Testis (tissue), 2 donors: ENCODE measurements at regions not wholly inside any gene's neighbourhood (a gene's known extent, or its start where the extent isn't known, plus 50 kb on each side); places are given as distances from the start of the nearest gene placed in this dataset.
A peak's percentile ranks its signal among the peaks of the same experiment; 100 is the strongest.

Experiments
- DNase-seq: peaks from one replicate; pipeline ENCODE4 v3.0.0-alpha.2; 2019
- H3K27ac ChIP-seq, 2 donors: fragments of 200-600 bp; sonication (generic); one replicate each; pipeline ENCODE4 v1.5.1; 2019
- H3K27me3 ChIP-seq: fragments of 200-600 bp; sonication (generic); one replicate; pipeline ENCODE4 v1.5.1; 2019
- H3K36me3 ChIP-seq: fragments of 200-600 bp; sonication (generic); one replicate; pipeline ENCODE4 v1.5.1; 2017; ENCODE audit warnings: low read depth; ENCODE audit errors: missing control alignments
- H3K4me1 ChIP-seq: fragments of 200-600 bp; sonication (generic); one replicate; pipeline ENCODE4 v1.5.1; 2019
- H3K4me3 ChIP-seq, 2 donors: fragments of 200-600 bp; sonication (generic); one replicate each; pipeline ENCODE4 v1.5.1; 2017 to 2019
- H3K9me3 ChIP-seq: fragments of 200-600 bp; sonication (generic); one replicate; pipeline ENCODE4 v1.5.1; 2017
- CTCF ChIP-seq, 3 experiments: fragments of 450-650 bp in 2 of 3; fragments of 200-600 bp in 1 of 3; sonication (generic) in 1 of 3; IDR thresholded peaks; one replicate each; pipeline ENCODE4 v1.5.1; 2016 to 2019; ENCODE audit warnings: antibody characterized with exemption in 3 of 3, mild to moderate bottlenecking in 2 of 3, moderate library complexity in 1 of 3
- POLR2A ChIP-seq: fragments of 450-650 bp; IDR thresholded peaks from one replicate; pipeline ENCODE4 v1.6.1; 2017; ENCODE audit warnings: antibody characterized with exemption, mild to moderate bottlenecking, moderate library complexity
- WGBS, 2 donors: methylation state at CpG; one replicate each; pipeline ENCODE4 v1.1.5; 2018; 5-methylcytosine and 5-hydroxymethylcytosine counted together
- intact Hi-C: fragments of 100-400 bp; cut with DNase I; formaldehyde crosslinking; loops from one replicate; pipeline ENCODE4 v1.15.1; 2023; ENCODE audit warnings: low total_unique reads

- WGBS, 2 donors = 91 to 94% methylated on average over 9 to 14 of the region's 14 CpGs
- Histone ChIP-seq H3K27ac (no peak overlapping the region), H3K36me3 (no peaks in the 10 kb centered on the region), H3K4me1 (no peaks in the 10 kb centered on the region), H3K9me3 (no peaks in the 10 kb centered on the region), H3K27me3 (no peaks in the 10 kb centered on the region), H3K4me3 (no peak overlapping the region)
- TF ChIP-seq CTCF (IDR thresholded peaks at IDR 0.05) (no peak), POLR2A (no peak)
- intact Hi-C loops = no loop called here
- DNase-seq = no peak
Observed at GRCh38 chr12:46530373-46531056, 157.9 kb upstream of the SLC38A2 start.

DNA sequence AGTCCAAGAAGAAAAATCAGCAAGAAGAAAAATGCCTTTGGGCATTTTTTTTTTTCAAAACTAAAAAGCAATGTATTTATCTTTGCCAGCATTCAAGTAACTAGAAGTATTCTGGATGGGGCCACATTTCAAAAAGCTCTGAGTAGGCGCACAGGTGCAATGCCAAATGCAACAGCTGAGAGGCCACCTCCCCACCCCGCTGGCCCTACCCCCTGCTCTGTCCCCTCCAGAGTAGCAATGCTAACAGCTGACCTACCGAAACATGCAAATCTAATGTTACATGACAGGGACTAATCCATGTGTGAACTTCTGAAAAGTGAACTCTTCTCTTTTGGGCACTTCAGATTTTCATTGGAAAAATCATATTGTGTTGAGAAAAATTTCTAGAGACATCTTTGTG is 153.7 kb upstream of the SLC38A2 start:
- no peak overlapping the region for H3K27ac ChIP-seq
- DNase-seq = no peak
- H3K4me3 ChIP-seq = no peak overlapping the region
- H3K9me3 ChIP-seq = no peaks in the 10 kb centered on the region
- no peak for TF ChIP-seq CTCF (IDR thresholded peaks at IDR 0.05)
- TF ChIP-seq POLR2A = no peak
- no peaks in the 10 kb centered on the region for H3K36me3 ChIP-seq
- H3K4me1 ChIP-seq = peaks cover 18% of the 10 kb centered on the region
- 77 to 98% methylated on average over 3 of the region's 3 CpGs for WGBS, 2 donors
- H3K27me3 ChIP-seq = no peaks in the 10 kb centered on the region
- intact Hi-C loops = no loop called here

DNA sequence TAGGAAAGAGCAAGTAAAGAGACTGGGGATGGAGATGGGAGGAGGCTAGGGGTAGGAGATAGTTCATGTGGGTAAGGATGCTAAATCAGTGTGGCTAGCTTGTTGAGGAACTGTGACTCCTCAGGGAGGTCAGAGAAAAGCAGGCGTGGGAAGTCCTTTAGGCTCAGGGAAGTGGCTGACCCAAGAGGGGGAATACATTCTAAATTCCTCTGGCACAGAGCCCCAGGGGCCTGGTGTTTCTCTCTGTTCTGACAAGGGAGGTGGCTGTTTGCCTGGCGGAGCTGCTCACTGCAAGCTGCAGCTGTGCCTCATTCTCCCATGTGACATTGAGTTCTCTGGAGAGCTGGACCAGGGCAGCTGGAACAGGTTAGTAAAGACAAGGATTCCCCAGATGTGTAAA is 152.2 kb upstream of the SLC38A2 start:
- DNase-seq = peak; percentile 92
- peaks cover 26% of the 10 kb centered on the region for H3K4me1 ChIP-seq
- H3K27me3 ChIP-seq = no peaks in the 10 kb centered on the region
- no peaks in the 10 kb centered on the region for H3K9me3 ChIP-seq
- peak overlapping the region in 1 of 2 donors; percentile 18 for H3K27ac ChIP-seq
- WGBS, 2 donors = 7 to 27% methylated on average over 1 to 2 of the region's 2 CpGs
- H3K36me3 ChIP-seq = no peaks in the 10 kb centered on the region
- no peak overlapping the region for H3K4me3 ChIP-seq
- TF ChIP-seq CTCF (IDR thresholded peaks at IDR 0.05) (no peak), POLR2A (no peak)
- intact Hi-C loops = no loop called here

DNA sequence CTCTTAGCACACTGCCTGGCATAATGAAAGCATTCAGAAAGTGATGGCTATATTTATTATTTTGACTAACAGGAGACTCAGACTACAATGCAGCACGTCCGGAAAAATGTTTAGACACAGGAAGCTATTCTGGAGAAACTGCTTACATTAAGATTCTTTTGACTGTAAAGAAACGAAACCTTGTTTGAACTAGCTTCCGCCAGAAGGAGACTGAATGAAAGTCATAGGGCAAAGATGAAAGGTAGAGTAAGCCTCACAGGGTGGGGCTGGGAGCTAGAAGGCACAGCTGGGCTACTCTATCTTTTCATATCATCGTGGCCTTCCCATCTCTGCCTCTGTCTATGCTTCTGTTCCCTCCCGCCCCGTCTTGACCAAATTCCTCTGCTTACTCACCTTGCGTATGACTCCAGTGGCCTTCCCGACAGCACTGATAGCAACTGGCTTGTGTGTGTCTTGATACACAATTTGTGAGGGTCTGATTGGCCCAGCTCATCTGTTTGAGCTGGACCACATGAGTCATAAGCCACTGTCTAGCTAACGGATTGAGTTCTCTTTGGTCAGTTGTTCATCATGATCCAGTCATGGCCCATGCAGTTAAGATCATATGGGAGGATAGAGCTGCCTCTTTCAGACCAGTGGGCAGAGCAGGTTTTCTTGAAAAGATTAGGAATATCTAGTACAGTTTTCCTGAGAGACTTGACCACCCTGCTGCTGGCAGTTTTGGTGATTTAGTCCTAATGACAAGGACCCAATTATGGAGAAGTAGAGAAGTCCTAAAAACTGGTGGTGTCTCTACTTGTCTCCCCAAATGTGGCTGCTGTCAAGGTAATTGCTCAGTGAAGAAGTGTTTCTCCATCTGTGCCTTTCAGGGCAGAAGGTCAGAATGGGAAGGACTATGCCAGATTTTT is 151.5 kb upstream of the SLC38A2 start:
- Histone ChIP-seq H3K9me3 (no peaks in the 10 kb centered on the region), H3K4me3 (no peak overlapping the region), H3K36me3 (no peaks in the 10 kb centered on the region), H3K4me1 (peaks cover 32% of the 10 kb centered on the region), H3K27ac (peak overlapping the region; percentile 11 to 18), H3K27me3 (no peaks in the 10 kb centered on the region)
- intact Hi-C loops = no loop called here
- DNase-seq = no peak
- TF ChIP-seq CTCF (IDR thresholded peaks at IDR 0.05) = no peak
- no peak for TF ChIP-seq POLR2A
- 79 to 85% methylated on average over 10 of the region's 10 CpGs for WGBS, 2 donors
